M059J (cell line): ENCODE measurements at regions not wholly inside any gene's neighbourhood (a gene's known extent, or its start where the extent isn't known, plus 50 kb on each side); places are given as distances from the start of the nearest gene placed in this dataset.
A peak's percentile ranks its signal among the peaks of the same experiment; 100 is the strongest.

Experiments used
- DNase-seq: peaks from one replicate; pipeline ENCODE4 v3.0.0-alpha.2; 2012; ENCODE audit warnings: low read depth

DNA sequence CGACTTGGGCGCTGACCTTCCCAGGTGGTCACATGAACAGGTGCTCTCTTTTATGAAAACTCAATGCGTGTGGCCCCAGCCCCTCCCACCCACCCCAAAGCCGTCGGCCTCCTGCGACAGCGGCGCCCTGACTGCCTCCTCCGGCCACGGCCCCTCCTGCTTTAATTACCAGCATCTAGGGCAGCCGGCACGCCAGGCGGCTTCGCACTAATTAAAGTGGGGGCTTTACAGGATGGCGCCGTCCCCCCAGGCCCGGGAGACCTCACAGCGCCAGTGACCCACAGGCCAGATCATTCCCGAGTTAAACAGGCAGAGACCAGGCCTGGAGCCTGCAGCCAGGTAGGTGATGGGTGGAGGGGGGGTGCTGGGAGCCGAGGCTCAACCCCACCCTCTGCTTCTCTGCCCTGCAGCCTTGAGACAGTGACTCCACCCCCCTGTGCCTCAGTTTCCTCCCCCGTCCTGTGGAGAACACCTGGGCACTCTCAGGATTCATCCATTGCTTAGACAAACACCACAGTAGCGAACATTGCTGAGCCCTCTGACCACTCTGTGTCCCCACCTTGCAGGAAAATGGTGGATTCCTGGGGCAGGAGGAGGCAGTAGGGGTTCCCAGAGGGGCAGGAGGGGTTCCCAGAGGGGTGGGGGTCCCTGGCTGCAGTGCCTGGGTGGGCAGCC lies 100.8 kb downstream of the MICALL2 start:
- DNase-seq = no peak

GRCh38 chr7:1359051-1359400 lies 100.2 kb downstream of the MICALL2 start:
- no peak for DNase-seq

DNA sequence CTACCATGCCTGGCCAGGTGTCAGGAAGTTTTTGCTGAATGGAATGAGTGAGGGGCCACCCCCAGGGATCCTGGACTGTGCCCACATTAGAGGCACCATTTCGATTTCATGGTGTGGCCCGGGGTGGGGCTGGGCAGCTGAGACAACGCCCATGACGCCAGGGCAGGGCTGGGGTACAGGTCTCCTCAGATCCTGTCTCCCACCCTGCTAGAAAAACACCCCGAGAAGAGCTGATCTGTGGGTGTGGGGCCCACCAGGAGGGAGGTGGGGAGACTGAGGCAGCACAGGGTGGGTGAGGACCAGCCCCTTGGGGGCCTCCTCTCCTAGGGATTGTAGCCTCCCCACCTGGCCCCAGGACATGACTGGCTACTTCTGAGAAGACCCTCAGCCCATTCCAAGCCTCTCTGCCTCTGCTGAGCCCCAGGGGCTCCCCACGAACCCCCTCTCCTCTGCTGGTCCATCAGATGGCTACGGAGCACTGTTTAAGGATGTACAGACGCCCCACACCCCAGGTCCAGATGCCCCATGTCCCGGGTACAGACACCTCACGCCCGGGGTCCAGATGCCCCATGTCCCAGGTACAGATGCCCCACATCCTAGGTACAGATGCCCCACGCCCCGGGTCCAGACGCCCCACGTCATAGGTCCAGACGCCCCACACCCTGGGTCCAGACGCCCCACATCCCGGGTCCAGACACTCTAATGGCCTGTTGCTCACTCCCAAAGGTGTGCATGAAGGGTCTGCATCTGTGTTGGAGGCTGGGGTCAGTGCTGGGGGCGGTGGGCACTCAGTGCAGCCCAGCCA lies 99.4 kb downstream of the MICALL2 start:
- no peak for DNase-seq

GRCh38 chr7:1360521-1360971 lies 98.7 kb downstream of the MICALL2 start:
- no peak for DNase-seq

- no peak for DNase-seq
Measured at GRCh38 chr7:1361016-1361755, 98.1 kb downstream of the MICALL2 start.

DNA sequence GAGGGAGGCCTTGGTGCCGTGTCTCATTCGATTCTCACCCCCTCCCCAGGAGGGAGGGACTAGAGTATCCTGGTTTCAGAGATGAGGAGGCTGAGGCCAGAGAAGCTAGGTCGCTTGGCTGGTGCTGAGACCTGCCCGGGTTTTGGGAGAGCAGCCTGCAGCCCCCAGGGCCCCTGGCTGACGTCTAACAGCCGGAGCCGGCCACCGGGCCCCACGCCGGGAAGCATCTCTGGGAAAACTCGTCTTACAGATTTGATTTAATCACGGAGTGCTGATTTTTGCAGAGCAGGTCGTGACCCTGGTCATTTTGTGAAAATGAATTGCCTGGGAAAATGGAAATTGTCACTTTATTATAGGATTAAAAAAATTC lies 97.5 kb downstream of the MICALL2 start:
- DNase-seq = no peak

GRCh38 chr7:1362301-1362700 lies 97.0 kb downstream of the MICALL2 start:
- no peak for DNase-seq

GRCh38 chr7:1364068-1364905 lies 95.0 kb downstream of the MICALL2 start:
- peak; percentile 30 for DNase-seq

DNA sequence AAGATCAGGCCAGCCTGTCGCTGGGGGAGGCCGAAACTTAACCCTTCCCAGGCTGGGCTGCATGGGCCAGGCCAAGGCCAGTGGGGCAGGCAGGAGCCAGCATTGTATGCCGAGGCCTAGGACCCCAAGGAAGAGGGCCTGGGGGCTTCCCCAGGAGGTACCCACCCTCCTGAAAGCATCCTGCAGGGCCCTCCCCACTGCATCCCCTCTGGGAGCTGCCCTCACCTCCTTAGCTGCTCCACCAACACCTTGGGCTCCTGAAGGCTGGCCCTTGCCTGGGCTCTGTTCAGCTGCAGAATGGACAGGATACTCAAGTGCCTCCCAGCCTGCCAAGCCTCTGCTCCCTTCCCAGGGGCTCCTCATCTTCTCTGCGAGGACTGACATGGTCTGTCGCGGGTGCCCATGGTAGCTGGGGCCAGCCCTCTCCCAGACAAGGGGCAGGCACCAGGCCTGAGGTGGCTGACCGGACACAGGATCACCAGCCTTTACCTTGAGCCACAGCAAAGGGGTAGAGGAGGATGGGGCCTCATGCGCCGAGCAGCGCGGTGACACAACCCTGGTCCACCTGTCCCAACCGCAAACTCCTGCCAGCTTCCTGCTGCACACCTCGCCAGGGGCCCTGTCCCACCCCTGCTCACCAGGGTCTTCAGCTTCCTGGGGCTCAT lies 94.2 kb downstream of the MICALL2 start:
- DNase-seq = no peak

GRCh38 chr7:1365846-1366245 lies 93.4 kb downstream of the MICALL2 start:
- no peak for DNase-seq

DNA sequence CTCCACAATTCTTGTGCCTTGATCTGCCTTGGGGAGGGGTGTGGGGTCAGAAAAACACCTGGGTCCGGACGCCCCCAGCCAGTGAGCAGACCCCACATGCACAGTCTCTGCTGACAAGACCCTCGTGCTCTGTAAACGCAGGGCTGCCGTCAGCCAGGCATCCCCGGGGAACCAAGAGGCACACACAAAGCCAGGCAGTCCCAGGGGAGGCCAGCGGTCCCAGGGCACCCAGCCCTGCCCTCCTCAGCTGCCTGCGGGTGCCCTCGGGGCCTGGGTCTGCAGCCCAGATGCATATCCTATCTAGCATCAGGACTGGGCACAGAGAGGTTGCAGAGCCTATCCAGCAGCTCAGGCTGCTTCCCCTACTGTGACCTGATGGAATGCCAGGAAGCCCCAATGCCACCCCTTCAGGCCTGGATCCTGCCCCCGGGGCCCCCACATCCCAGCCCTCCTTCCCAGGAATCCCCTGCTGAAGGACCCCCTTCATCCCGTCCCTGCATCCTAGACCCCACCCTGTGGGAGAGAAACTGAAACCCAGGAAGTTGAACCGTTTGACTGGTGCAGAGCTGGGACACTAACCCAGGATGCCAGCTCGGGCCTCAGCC lies 92.4 kb downstream of the MICALL2 start:
- DNase-seq = no peak

DNA sequence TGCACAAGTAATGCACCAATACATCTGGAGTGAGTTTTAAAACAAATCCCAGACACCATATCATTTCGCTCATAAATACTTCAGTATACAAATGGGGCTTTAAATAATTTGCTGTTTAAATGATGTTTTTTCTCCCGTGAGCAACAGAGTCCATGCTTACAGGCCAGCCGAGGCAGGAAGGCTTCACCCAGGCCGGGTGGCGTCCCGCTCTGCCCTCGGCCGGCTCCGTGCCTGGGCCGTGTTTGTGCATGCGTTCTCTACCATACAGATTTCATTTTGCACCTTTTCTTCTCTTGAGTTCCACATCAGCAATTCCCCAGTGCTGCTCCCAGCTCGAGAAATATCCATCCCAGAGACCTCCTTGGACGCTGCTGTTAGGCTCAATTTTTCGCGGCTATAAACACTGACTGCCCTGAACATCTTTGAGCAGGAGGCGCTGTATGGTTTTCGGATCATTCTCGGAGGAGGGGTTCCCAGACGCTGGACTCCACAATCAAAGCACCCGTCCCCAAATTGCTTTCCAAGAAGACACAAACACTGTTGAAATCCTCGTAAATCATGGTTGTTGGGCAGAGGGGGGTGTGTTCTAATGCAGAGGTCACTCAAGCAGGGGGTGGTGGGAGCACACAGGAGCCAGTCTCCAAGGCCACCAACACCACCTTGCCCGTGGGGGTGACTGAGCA lies 91.6 kb downstream of the MICALL2 start:
- no peak for DNase-seq

- DNase-seq = no peak
Measured at GRCh38 chr7:1368184-1368681, 91.0 kb downstream of the MICALL2 start.

DNA sequence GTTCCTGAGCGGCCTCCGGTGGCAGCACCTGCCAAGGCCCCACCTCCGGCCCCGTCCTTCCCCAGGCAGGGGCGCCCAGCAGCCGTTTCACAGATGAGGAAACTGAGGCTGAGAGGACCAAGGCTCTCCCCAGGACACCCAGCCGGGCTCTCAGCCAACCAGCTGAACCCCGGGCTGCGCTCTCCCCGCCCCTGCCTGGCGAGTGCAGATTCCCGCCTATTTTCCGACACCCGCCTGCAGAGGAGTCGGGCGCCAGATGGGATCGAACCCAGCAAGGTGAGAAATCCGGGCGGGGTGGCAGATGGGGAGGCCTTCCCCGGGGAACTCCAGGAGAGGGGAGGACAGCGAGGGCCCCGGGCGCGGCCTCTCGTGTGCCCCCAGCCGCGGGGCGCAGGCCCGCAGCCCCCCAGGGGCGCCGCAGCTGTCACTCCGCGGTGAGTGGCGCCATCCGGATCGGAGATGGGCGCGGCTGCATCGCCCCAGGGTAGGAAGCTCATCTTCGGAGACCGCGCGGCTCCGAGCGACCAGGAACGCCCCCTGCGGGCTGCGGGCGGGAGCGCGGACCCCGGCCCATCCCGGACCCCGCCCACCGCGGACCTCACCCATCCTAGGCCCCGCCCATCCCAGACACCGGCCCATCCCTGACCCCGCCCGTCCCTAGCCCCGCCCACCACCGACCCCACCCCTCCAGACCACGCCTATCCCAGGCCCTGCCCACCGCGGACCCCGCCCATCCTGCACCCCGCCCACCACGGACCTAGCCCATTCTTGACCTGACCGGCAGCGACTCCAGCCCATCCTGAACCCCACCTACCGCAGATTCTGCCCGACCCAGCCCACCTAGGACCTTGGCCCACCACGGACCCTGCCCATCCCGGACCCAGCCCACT lies 90.3 kb downstream of the MICALL2 start:
- DNase-seq = peak; percentile 17

DNA sequence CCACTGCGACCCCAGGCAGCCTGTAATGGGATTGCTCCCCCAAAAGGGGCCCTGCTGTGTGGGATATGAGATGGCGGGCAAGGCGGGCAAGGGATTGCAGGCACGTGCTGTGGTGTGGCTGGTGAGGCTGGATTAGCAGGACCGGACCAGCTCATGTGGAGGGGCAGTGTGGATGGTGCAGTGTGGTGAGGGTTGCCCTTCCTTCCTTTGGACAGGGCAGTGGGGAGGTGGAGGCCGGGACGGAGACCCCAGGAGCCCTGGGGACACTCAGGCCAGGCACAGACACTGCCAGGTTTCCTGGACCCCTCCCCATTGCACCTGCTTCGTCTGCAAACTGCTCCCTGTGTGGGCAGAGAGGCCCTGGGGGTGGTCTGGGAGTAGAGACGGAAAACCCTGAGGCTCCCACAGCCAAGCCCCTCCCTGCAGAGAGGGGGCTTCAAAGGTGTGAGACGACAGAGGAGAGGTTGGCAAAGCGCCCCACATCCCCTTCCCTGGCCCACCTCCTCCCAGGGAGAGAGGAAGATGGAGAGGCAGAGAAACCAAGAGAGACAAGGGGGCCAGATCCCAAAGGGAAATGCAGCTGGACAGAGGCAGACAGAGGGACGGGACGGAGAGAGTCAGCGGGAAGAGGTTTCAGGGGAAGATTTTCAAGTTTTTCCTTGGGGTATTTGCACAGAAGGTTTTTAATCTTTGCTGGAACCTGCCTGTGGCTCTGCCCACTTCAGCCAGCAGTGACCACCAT lies 89.2 kb downstream of the MICALL2 start:
- no peak for DNase-seq

DNA sequence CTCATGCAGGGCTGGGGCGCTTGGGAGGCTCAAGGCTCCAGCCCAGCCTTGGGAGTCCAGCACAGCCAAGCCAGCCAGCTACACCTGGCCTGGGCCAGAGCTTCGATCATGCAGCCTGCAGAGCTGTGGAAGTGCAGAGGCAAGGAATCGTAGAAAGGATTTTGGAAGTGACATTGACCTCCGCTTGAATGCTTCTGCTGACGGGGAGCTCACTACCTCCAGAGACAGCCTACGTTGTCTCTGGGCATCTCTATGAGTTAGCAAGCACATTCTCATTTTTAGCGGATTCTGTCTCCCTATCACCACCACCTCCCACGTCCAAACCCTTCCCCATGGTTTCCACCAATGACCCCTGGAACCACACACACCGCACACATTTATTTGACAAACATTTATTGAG lies 88.5 kb downstream of the MICALL2 start:
- DNase-seq = no peak

- no peak for DNase-seq
Measured at GRCh38 chr7:1372063-1372462, 87.2 kb downstream of the MICALL2 start.

GRCh38 chr7:1372671-1373379 lies 86.4 kb downstream of the MICALL2 start:
- no peak for DNase-seq
